Heart left ventricle (tissue), 16 donors: ENCODE measurements at regions not wholly inside any gene's neighbourhood (a gene's known extent, or its start where the extent isn't known, plus 50 kb on each side); places are given as distances from the start of the nearest gene placed in this dataset.
A peak's percentile ranks its signal among the peaks of the same experiment; 100 is the strongest.
"Not testable (repeated sequence)": the region's sequence is repeated elsewhere in the genome, so short reads cannot be mapped to it uniquely, and the experiment has no call there.

ENCODE experiments used
- ATAC-seq, 4 donors: fragments of 200-7000 bp; cut with Tn5 transposase; one replicate each; pipeline ENCODE4 v1.9.1; 2020 to 2022; ENCODE audit warnings: moderate library complexity in 4 of 4, mild to moderate bottlenecking in 3 of 4, moderate number of reproducible peaks in 1 of 4
- DNase-seq, 5 donors: peaks; one replicate each; pipeline ENCODE4 v3.0.0-alpha.2; 2020
- H3K27ac ChIP-seq, 12 donors: fragments of 200-600 bp; sonication (generic) in 4 of 12; one replicate each; pipeline versions ENCODE4 v1.5.0 to v1.8.0; 2016 to 2022; ENCODE audit warnings: mild to moderate bottlenecking in 2 of 12
- H3K27me3 ChIP-seq, 9 donors: fragments of 200-600 bp; sonication (generic) in 2 of 9; one replicate each; pipeline versions ENCODE4 v1.5.1 to v1.8.0; 2016 to 2022; ENCODE audit warnings: mild to moderate bottlenecking in 3 of 9
- H3K36me3 ChIP-seq, 9 donors: fragments of 200-600 bp; sonication (generic) in 2 of 9; one replicate each; pipeline versions ENCODE4 v1.5.0 to v1.8.0; 2018 to 2022; ENCODE audit warnings: mild to moderate bottlenecking in 2 of 9
- H3K4me1 ChIP-seq, 12 donors: fragments of 200-600 bp; sonication (generic) in 4 of 12; one replicate each; pipeline versions ENCODE4 v1.5.0 to v1.8.0; 2016 to 2022; ENCODE audit warnings: mild to moderate bottlenecking in 3 of 12
- H3K4me3 ChIP-seq, 12 donors: fragments of 200-600 bp; sonication (generic) in 4 of 12; one replicate each; pipeline versions ENCODE4 v1.5.0 to v1.8.0; 2017 to 2022; ENCODE audit warnings: mild to moderate bottlenecking in 9 of 12, moderate library complexity in 4 of 12
- H3K9me3 ChIP-seq, 12 donors: fragments of 200-600 bp; sonication (generic) in 4 of 12; one replicate each; pipeline versions ENCODE4 v1.5.0 to v1.8.0; 2016 to 2022; ENCODE audit warnings: mild to moderate bottlenecking in 1 of 12
- CTCF ChIP-seq, 12 donors: fragments of 200-600 bp; sonication (generic) in 4 of 12; IDR thresholded peaks; one replicate each; pipeline versions ENCODE4 v1.5.0 to v1.8.0; 2018 to 2022; ENCODE audit warnings: antibody characterized with exemption in 12 of 12, mild to moderate bottlenecking in 5 of 12
- POLR2A ChIP-seq, 2 donors: fragments of 450-650 bp; IDR thresholded peaks; one replicate each; pipeline ENCODE4 v1.6.1; 2017; ENCODE audit warnings: antibody characterized with exemption in 2 of 2, mild to moderate bottlenecking in 2 of 2, moderate library complexity in 2 of 2
- WGBS, 4 donors: extraction: QIAGEN DNeasy Blood & Tissue Kit in 2 of 4; methylation state at CpG; one replicate each; pipeline versions ENCODE4 v1.1.5 to v1.1.7; 2013 to 2018; 5-methylcytosine and 5-hydroxymethylcytosine counted together
- intact Hi-C, 10 donors: fragments of 100-400 bp; cut with DNase I; formaldehyde crosslinking; loops; one replicate each; pipeline versions ENCODE4 v1.11.1 to v1.14.2; 2022
- donor health status: ischemic (EF 13 %, LVEDD 7.1; RV severe dilation, severe dysfunction).
- donor health status: healthy with polysubstance abuse.
- donor health status: DM: no; HTN: yes; CAD: no.
- donor health status: DM: no; HTN: no; CAD: no.
- donor health status: ischemic (EF 25% LVEDD 6.9; RV normal size, moderate dysfunction).
- donor health status: ischemic (EF 25% LVEDD 5.7; RV mildly dilated, moderate dysfunction).
- donor health status: healthy.
- donor health status: DM: yes; HTN: yes; CAD: no.
- donor health status: ischemic (EF 35%, LVEDD 5.7; RV mildly dilated, moderate dysfunction).
- donor health status: nonischemic (EF 11% LVEDD 7.7; RV severe dilation, severe dysfunction).
- donor health status: DM: yes; HTN: yes; CAD: no.
- donor health status: PGD.
- donor health status: ischemic (EF 29% LVEDD 5.4; RV normal size, mild dysfunction).
- donor health status: nonischemic (EF 23%, LVEDD 6.1; RV moderate dilation, normal function).

GRCh38 chr2:89756616-89757015, 1065.1 kb downstream of the RPIA start:
- peaks cover 0 to 18% (median 0%) of the 10 kb centered on the region in 9 donors for H3K27me3 ChIP-seq
- H3K4me3 ChIP-seq, ATAC-seq, H3K36me3 ChIP-seq, H3K27ac ChIP-seq, intact Hi-C loops, H3K4me1 ChIP-seq, H3K9me3 ChIP-seq: not testable (repeated sequence)
- WGBS, 4 donors: 29 to 52% (median 45%) methylated on average over 2 of the region's 2 CpGs
- peak in 1 of 5 donors; percentile 25 for DNase-seq

GRCh38 chr2:89758332-89759026, 1067.0 kb downstream of the RPIA start:
- H3K27ac ChIP-seq, intact Hi-C loops, ATAC-seq, H3K36me3 ChIP-seq, H3K4me1 ChIP-seq, H3K9me3 ChIP-seq, H3K4me3 ChIP-seq: not testable (repeated sequence)
- DNase-seq: peak in 1 of 5 donors; percentile 19
- WGBS, 4 donors: 59 to 62% (median 62%) methylated on average over 14 of the region's 14 CpGs
- H3K27me3 ChIP-seq: peaks cover 0 to 20% (median 0%) of the 10 kb centered on the region in 9 donors

- not testable (repeated sequence) for H3K36me3 ChIP-seq
- peaks cover 0 to 36% (median 9%) of the 10 kb centered on the region in 9 donors for H3K27me3 ChIP-seq
Observed at GRCh38 chr2:89760762-89761161, 1069.3 kb downstream of the RPIA start.

GRCh38 chr2:89761171-89761570, 1069.7 kb downstream of the RPIA start:
- H3K27ac ChIP-seq, H3K4me1 ChIP-seq, H3K36me3 ChIP-seq, ATAC-seq, H3K4me3 ChIP-seq, intact Hi-C loops: not testable (repeated sequence)
- Histone ChIP-seq H3K27me3 (peaks cover 0 to 41% (median 9%) of the 10 kb centered on the region in 9 donors), H3K9me3 (peaks cover 0 to 16% (median 0%) of the 10 kb centered on the region in 12 donors)
- 48 to 53% (median 49%) methylated on average over 2 of the region's 2 CpGs for WGBS, 4 donors
- peak in 1 of 5 donors; percentile 24 for DNase-seq

More at GRCh38 chr2:89760762-89761161, 1069.3 kb downstream of the RPIA start:
- intact Hi-C loops, ATAC-seq, H3K4me1 ChIP-seq, H3K27ac ChIP-seq, H3K4me3 ChIP-seq: not testable (repeated sequence)
- 68 to 78% (median 74%) methylated on average over 6 of the region's 6 CpGs for WGBS, 4 donors
- peaks cover 0 to 16% (median 0%) of the 10 kb centered on the region in 12 donors for H3K9me3 ChIP-seq
- peak in 1 of 5 donors; percentile 11 for DNase-seq

GRCh38 chr2:89761863-89762262, 1070.4 kb downstream of the RPIA start:
- H3K27me3 ChIP-seq: peaks cover 5 to 44% (median 16%) of the 10 kb centered on the region in 9 donors
- WGBS, 4 donors: 83 to 88% (median 84%) methylated on average over 4 of the region's 4 CpGs
- H3K4me1 ChIP-seq, H3K4me3 ChIP-seq, H3K36me3 ChIP-seq, intact Hi-C loops, H3K27ac ChIP-seq, ATAC-seq: not testable (repeated sequence)
- peaks cover 0 to 16% (median 0%) of the 10 kb centered on the region in 12 donors for H3K9me3 ChIP-seq
- peak in 1 of 5 donors; percentile 14 for DNase-seq

GRCh38 chr2:89762461-89763253, 1071.2 kb downstream of the RPIA start:
- DNase-seq: peak in 1 of 5 donors; percentile 54
- 83 to 86% (median 85%) methylated on average over 13 of the region's 13 CpGs for WGBS, 4 donors
- H3K4me3 ChIP-seq, H3K27ac ChIP-seq, intact Hi-C loops, ATAC-seq, H3K4me1 ChIP-seq, H3K36me3 ChIP-seq: not testable (repeated sequence)
- peaks cover 0 to 16% (median 0%) of the 10 kb centered on the region in 12 donors for H3K9me3 ChIP-seq
- H3K27me3 ChIP-seq: peaks cover 13 to 45% (median 22%) of the 10 kb centered on the region in 9 donors

- no peaks in the 10 kb centered on the region for H3K36me3 ChIP-seq
- intact Hi-C loops: no loop called here
- TF ChIP-seq CTCF (IDR thresholded peaks at IDR 0.05): no peak
- TF ChIP-seq POLR2A (IDR thresholded peaks at IDR 0.05): no peak
- WGBS, 4 donors: 68 to 86% (median 76%) methylated on average over 17 of the region's 17 CpGs
- ATAC-seq: no peak
- peaks cover 0 to 16% (median 0%) of the 10 kb centered on the region in 12 donors for H3K9me3 ChIP-seq
- peaks cover 0 to 4% (median 0%) of the 10 kb centered on the region in 12 donors for H3K4me1 ChIP-seq
- H3K27me3 ChIP-seq: peaks cover 18 to 47% (median 25%) of the 10 kb centered on the region in 9 donors
- no peak overlapping the region for H3K4me3 ChIP-seq
- DNase-seq: peak in 3 of 5 donors; percentile 15 to 70 (median 30)
- no peak overlapping the region for H3K27ac ChIP-seq
Observed at GRCh38 chr2:89763254-89763580, 1071.7 kb downstream of the RPIA start.
